Activated CD4-positive, alpha-beta T cell treated with anti-CD3 and anti-CD28 coated beads, Interleukin-2, Interleukin-4, amounts not matched to agents 100 ng/mL and 50 ng/mL, durations not matched to agents 16 hours and 8 hours (primary cell): ENCODE measurements at regions not wholly inside any gene's neighbourhood (a gene's known extent, or its start where the extent isn't known, plus 50 kb on each side); places are given as distances from the start of the nearest gene placed in this dataset.

ENCODE experiments used
- DNase-seq: peaks from one replicate; pipeline ENCODE4 v3.0.0-alpha.2; 2020; ENCODE audit warnings: low spot score

DNA sequence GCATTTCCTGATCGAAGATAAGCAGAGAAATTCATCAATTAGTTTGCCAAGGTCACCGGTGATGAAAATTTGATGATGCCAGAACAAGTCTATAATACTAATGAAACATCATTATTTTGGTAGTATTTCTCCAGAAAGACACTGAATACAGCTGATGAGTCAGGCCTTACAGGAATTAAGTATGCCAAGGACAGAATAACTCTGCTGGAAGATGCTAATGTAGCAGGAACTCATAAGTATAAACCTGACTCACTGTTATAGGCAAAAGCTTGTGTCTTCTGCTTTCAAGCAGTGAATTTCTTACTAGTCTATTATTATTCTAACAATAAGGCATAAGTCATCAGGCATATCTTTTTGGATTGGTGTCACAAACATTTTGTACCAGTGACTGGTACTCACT lies 1825.1 kb upstream of the IGFBP7 start:
- no peak for DNase-seq

DNA sequence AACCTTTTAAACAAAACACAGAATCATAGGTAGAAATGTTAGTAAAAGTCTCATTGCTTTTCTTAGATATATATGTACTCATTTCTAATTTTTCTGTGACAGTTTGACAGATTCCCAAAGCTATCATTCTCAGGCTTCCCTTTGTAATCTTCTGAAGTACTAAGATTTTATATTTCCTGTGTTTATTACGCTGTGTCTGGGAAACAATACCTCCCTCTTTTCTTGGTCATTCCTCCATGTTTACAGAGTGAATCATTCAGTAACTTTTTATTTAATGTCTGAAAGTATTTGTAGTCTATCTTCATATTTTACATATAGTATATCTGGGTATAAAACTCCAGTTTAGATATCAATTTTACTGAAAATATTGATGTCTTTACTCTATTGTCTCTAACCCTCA lies 1826.3 kb upstream of the IGFBP7 start:
- DNase-seq: no peak

DNA sequence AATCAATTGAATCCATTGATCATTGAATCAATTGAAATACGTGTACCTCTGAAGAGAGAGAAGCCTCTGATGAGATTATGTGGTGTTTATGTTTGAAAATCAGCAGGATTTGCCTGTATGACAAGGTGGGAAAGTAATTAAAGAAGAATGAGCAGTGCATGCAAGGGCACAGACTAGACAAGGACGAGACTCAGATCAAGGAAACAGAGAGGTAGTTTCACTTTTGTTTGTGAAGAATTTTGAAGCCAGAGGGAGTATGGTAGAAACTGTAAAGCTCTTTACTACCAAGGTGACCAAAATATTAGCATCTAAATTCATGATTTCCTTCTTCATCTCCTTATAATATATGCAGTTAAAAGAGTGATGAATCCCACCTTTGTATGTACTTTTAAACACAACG lies 1830.0 kb upstream of the IGFBP7 start:
- DNase-seq: no peak

DNA sequence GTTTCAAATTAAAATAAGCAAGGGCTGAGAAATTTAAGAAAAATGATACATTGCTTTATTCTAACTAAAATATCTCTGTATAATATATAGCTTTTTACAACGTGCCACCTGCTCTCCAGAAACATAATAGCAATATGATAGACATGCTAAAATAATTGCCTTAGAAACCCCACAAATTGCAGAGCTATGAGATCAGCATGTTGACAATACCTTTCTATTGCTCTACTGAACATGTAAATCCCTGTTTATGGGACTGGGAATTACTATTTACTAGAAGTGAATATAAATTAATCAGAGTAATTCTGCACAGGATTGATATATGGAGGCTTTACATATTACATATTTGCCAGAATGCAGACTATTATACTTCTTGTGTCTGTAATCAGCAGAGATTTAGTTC lies 1831.1 kb upstream of the IGFBP7 start:
- DNase-seq: no peak

DNA sequence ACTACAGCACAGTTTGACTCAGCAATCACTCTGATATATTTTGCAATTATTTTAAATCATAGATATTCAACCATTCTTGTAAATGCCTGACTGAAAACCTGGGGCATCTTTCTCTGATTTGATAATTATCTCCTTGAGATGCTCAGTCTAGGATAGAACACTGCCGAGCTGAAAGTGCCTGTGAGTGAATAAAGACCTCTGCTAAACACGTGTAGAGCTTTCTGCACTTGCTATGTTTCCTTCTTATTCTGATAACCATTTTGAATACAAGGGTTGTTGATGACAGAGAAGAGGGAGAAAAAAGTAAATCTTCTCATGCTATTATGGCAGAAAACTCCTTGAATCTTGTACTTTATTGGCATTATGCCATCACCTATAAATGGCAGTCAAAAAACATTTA lies 1843.4 kb upstream of the IGFBP7 start:
- DNase-seq: no peak

DNA sequence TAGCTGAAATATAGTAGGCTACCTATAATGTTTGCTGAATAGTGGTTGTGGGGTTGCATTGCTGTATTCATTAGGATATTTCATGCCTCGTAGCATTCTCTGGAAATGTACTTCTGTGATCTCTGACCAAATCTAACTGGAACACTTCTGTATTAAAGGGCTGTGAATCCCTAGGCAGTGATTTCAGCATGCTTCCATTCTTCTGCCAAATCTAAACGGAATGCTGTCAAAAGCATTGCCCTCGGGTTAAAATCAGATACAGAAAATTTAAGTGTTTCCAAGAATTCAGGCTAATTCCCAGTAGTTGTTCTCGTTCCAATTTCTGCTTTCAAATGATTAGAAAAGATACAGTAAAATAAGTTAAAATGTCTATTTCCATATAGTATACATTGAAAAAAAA lies 1847.5 kb upstream of the IGFBP7 start:
- DNase-seq: no peak

DNA sequence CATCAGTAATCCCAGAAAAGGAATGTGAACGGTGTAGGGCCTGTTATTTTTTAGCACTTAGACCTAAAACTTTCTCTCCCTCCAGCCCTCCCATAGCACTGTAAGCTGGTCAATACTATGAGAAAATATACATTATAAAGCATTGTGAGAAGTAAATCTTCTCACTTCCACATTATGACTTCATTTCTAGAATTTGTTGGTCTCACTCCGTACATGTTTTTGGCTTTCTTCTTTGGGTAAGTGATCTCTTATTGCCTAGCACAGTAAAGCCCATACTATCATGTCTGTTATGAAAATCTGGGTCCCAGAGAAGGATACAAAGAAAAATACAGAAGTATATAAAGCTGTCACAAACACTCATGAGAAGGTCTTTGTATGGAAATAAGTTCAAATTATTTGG lies 1851.1 kb upstream of the IGFBP7 start:
- no peak for DNase-seq

DNA sequence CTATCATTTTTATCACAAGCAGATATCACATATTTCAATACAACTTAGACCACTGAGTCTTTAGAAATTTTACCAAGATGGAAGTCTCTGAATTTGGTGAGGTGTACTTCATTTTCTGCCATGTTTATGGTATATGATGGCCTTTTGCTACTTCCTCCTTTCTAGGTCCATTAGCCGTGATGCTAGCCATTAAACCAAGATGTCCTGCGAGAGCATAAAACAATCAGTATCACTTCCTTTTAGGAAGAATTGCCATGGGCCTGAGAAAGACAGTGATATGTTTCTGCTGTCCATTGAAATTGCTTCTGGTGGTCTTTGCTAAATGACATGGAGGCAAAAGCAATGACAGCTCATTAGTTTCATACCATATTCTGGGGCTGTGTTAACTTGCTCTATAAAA lies 1851.7 kb upstream of the IGFBP7 start:
- DNase-seq: no peak

DNA sequence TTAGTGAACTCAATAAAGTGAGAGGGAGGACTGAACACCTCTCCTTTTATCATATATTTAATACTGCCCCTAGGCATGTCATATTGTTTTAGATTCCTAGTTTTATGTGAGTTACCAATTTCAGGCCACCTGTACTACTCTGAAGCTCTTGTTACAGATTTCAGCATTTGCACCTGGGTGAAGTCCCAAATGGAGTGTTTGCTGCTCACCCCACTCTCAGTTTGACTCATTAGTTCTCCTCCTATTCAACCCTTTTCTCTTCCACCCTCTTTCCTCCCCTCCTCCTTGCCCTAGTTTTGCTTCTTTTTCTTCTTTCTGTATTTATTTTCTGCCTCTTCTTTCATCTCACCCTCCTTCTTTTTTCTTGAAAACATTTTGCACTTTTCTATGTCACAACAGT lies 1852.2 kb upstream of the IGFBP7 start:
- DNase-seq: no peak

DNA sequence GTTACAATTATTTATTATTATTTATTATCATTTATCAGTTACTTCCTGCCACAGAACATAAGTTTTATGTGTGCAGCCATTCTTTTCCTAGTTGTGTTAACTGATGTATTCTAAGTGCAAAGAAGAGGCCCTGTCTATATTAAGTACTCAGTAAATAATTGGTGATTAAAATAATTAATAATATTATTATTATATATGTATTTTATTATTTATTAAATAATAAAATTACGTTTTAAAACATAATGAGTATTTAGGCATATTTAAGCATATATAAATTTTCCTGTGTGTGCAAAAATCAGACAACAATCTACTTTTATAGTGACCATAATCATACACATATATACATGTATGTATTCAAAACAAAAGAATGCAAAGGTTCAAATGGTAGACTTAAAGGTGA lies 1871.6 kb upstream of the IGFBP7 start:
- DNase-seq: no peak

DNA sequence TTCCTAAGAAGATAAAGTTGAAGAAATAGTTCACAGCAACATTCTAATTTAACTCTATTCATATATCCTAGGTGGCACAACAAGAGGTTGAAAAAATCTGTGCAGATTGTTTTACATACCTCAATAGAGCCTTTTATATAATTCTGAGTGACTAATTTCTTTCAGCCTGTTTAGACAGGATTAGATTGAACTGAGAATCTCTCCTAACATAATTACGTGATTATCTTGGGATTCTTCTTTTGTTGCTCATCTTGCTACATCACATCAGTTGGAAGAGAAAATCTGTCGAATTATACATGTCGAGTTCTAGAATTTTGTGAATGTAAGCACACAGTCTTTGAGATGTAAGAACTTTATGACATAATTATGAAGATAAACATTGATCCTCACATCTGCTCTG lies 1873.7 kb upstream of the IGFBP7 start:
- DNase-seq: no peak

DNA sequence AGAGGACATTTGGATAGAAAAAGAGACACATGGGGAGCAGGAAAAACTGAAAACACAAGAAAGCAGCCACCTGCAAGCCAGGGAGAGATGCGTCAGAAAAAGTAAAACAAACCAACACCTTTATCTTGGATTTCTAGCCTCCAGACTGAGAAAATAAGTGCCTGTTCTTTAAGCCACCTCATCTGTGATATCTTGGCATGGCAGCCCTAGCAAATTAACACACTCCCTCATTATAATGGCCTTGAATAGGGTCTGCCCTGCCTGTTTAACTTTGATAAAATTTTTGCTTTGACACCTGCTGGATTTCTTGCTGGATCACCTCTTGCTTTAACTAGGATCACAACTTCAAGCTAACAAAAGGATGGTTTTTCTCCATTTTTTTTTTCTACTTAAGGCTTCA lies 1892.0 kb upstream of the IGFBP7 start:
- DNase-seq: no peak

DNA sequence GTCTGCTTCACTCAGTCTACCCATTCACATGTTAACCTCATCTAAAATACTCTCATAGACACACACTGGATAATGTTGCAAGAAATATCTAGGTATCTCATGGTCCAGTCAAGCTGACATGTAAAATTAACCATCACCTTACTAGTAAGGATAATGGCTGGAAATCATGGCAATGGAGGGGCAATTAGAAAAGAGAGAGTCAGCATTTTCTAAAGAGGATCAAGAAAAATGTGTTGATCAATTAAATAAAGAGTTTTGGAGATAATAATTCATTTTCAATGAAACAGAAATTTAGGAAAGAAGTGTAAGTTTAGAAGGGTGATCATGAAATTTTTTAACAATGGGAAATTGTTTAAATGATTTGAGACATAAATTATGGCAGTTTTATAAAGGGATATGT lies 1914.1 kb upstream of the IGFBP7 start:
- DNase-seq: no peak

DNA sequence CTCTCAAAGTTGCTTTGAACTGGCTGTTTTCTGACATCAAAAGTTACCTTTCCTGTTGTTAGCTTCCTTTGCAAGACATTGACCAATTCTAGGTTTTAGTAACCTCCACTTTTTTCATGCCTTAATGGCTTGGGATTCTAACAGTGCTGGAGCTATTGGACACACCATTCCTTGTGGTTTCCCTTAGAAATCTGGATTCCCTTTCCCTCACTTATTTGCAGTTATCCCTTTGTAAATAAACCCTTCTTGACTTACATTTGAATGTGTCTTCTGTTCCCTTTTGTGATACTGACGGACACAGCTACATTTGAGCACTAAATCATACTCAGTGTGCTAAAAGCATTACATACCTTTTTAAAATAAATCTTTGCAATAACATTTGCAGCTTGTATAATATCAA lies 1927.6 kb upstream of the IGFBP7 start:
- DNase-seq: no peak

DNA sequence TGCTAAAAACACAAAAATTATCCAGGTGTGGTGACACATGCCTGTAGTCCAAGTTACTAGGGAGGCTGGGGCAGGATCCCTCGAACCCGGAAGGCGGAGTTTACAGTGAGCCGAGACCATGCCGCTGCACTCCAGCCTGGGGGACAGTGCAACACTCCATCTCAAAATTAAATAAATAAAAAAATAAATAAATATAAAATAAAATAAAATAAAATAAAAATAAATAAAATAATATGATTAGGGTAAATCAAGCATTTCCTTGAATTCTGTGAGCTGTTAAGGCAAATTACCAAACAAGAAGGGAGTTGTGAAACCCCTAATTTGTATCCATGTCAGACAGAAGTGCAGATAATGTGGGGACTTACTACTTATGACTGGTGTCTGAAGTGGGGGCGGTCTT lies 1928.9 kb upstream of the IGFBP7 start:
- no peak for DNase-seq

DNA sequence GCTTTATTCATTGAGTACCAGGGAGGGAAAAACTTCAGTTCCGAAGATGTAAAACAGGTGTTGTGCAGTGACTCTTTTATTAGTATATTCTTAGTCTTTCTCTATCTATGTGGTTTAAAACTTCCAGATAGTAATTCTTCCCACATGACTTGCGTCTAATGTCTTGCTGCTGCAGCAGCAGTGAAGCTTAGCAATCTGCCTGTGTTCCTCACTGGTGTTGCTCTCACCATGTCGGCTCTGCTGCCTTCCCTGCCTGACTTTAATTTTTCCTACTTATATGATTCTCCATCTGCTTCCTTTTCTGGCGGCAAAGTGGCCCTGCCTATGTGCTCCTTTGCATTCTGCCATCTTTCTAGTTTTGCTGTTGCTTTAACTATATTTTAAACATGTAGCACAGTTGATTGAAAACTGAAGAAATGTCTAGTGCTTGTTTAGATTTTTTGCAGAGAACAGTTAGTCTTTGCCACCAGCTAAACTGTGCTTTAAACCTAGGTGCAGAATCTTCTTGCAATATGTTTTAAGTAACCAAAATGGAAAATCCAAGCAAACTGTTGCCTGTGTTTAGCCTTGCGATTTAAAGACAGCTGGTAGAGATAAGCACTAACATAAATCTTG lies 1934.2 kb upstream of the IGFBP7 start:
- DNase-seq: no peak

DNA sequence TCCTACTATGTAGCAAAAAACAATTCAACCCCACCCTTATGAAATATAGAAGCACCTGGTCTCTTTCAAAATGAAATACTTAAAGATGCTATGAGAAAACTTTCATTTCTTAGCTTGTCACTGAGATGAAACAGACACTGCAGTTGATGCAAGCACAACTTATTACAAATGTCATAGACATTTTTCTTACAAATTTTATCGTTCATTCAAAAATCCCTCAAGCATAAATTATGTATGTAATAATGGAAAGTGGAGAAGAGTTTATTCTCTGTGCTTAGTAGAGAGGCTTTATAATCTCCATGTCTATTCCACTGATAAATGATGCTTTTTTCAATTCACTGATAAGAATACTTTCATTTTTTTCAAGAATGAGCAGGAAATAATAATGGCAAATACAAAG lies 1943.9 kb upstream of the IGFBP7 start:
- DNase-seq: no peak

DNA sequence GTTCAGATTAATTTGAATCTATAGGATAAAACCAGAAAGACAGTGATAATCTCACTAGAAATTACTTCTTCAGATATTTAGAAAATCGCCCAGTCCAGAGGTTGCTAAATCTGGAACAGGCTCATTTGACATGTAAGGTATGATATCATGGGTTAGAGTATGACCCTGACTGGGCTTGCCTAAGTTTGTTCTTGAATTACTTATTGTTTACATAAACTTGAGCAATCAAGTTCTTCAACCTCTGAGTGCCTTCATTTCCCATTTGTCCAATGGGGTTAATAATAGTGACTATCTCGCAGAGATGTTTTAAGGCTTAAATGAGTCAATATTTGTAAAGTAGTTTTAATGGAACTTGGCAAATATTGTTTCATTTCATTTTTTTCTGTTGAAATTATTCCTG lies 1947.6 kb upstream of the IGFBP7 start:
- DNase-seq: no peak

DNA sequence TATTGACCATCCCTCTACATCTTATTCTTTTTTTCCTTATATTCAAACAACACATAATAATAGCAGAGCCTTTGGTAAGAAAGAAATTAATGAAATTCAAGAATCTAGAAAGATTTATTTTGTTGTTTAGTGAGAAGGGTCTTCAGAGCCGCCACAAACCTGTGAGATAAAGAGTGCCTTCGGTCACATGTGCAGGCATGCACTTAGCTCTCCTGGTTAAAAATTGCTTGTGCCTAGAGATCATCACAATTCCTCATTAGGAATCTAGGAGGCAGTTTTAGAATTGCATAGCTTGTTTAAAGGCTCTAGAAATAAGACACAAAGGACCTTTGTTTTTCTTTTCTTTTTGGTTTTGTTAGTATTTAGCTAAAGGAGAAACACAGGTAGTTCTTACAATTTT lies 1948.4 kb upstream of the IGFBP7 start:
- DNase-seq: no peak

DNA sequence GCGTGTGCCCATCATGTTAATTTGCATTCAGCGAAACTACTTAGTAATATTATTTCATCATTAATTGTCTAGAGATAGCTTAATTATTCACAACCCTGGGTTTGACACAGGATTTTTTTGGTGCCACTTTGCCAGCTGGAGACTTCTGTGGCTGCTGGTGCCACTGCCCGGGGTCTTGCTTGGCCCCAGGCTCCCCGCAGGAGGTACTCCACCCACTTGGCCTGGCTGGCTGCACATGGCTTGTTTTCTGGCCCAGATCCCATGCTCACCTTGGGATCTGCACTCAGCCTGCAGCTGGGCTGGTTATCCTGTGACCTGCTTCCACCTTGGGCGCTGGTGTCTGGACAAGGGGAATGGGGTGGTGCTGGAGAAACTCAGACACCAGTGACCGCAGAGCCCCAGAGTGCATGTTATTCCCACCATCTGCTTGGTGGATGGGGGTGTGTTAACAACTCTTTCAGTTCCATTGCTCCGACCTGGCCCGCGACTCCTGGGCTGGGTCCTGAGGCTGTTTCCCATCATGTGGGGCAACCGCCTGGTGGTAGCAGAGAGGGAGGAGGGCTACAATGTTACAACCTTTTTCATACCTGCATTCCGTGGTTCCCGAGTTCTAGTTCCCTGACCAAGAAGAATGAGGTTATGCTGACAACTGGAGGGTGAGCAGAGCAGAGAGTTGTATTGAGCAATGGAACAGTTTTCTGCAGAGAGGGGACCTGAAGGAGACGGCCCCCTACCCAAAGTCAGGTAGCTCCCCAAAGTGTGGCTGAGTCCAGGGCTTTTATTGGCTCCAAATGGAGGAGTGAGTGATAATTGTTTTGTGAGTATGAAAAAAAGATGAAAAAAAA lies 1950.0 kb upstream of the IGFBP7 start:
- no peak for DNase-seq

DNA sequence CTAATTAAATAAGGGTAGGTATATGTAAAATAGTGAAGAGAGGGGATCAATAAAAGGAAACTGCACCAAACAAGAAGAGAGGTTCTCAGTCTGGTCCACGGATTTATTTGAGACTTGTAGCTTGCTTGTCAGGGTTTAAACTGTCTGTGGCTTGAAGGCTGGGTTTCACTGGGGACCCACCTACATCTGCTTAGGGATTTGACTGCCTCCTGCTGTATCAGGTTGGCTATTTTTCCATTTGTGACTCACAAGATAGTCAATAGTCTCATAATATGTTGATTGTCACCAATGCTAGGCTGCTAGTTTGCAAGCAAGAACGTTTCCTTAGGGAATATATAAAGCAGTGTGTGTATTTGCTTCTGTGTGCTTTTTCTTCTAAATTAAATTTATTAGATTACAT lies 1950.7 kb upstream of the IGFBP7 start:
- no peak for DNase-seq

DNA sequence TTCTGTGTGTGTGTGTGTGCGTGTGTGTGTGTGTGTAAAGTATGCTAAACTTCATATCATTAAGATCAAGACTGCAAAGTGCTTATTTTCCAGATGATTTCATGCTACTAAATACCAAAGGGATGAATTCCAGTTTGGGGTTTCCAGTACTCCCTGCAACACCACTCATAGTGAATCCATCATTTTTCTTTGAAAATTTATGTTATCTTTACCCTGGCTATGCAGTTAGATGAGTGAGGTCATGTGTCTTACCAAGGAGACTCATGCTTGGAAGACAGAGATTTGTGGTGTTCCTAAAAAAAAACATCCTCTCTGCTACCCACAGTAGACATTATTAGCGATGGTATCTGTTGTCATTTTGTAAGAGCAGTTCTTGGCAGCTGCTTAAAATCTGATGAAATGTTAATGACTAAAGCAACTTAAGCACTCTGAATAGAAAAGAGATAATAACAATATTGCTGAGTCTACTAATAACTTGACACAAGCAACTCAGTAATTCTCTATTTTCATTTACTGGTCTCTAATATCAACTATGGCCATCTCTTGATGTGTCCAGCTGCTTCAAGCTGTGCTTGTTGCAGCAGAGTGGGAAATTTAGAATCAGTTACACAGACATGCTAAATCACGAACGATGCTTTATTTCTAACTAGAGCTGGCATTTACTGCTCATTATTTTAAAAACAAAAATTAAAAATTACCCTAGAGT lies 1953.0 kb upstream of the IGFBP7 start:
- no peak for DNase-seq

DNA sequence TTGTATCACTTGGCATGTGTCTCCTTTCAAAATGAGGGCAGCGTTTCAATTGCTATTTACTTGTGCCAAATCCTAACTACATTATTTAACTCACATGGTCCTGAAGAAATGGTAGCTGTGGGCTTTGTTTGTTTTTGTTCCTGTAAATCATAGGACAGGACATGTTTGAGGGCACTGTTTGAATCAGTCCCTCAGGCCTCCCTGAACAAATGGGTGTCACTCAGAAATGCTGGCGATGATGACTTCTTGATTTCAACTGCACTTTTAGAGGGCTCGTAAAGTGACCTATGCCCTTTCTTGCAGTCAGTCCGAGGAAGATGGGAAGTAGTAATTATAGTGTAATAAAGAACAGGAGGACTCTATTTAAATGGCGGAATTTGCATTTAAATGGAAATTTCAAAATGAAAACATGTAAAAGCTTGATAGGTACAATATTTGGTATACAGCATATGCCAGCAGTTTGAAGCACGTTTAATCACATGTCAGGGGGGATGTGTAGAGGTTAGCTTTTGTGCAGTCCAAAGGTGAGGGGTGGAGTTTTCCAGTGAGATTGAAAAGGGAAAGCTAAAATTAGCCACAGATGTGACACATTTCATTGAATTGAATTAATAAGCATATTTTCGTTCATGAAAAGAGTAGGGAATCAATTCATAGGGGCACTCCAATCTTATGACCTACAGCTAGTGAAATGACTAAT lies 1958.7 kb upstream of the IGFBP7 start:
- DNase-seq: no peak
